ENCODE measurements at regions not wholly inside any gene's neighbourhood (a gene's known extent, or its start where the extent isn't known, plus 50 kb on each side); places are given as distances from the start of the nearest gene placed in this dataset.

DNA sequence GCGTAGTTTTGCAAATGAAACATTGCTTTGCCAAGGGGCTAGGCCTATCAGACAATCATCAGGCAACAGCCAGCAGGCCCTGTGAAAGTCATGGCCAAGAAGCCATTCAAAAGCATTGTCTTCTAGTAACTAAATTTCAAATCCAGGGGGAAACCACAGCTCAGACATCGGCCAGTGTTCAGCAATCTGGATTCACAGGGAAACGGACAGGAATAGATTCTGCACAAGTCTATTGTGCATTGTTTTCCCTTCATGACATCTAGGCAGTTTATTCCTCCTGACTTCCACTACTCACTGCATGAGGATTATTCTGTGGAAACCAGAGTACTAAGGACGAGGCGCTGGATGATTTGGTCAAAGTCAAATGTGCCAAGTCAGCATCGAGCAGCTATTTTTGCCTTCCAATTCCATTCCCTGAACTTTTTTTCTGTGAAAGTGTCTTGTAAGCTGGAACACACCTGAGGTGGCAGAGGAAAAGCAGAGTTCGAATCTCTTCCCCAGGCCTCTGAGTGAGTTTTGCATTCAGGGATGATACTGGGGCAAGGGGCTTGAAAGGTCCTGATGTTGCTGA is 75.4 kb downstream of the VCPKMT start:
- DNase-seq, result no peak

GRCh38 chr14:50041980-50042379 is 74.4 kb downstream of the VCPKMT start:
- DNase-seq, result no peak

DNA sequence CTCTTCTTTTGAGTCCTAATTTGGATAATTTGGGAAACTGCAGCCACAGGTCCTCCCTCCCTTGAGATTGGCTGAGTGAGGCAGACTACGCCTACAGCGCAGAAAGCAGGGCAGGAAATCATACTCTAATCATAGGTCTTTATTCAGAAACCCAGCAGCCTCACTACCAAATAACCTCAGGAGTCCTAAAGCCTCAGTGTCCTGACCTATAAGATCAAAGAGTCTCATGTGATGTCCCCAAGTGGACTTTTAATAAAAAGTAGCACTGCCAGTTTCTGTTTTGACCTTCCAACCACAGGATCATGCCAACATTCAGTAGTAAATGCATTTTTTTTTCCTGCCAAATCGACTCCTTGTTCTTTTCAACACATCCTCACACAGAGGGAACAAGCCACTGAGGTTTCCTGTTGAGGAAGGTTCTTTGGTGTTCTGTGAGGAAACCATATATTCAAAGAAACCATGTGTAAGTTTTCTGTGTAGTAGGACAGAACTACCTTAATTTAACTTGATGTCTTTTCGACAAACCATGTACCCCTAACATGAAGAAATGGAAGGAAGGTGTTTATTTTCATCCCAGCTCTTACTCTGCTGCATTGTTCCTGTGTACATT is 72.2 kb downstream of the VCPKMT start:
- no peak for DNase-seq

GRCh38 chr14:50045039-50045711 is 71.2 kb downstream of the VCPKMT start:
- peak; percentile 81 for DNase-seq

DNA sequence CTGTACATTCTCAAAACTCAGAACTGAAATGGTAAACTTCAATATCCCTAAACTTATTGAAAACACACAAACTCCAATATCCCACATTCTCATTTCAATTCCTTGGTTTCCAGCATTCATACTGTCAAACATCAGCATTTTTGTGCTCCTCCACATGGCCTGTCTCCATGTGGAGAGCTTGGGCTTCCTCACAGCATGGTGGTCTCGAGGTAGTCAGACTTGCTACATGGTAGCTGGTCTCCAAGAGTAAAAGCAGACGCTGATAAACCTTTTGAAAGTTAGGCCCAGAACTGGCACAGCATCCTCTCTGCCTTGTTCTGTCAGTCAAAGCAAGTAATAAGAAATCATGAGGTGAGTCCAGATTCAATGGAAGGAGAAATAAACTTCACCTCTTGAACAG is 70.5 kb downstream of the VCPKMT start:
- no peak for DNase-seq

- no peak for DNase-seq
These were observed 69.1 kb downstream of the VCPKMT start for GRCh38 chr14:50047274-50047676.

- DNase-seq, result no peak
These were observed 67.3 kb downstream of the VCPKMT start for GRCh38 chr14:50049093-50049492.

GRCh38 chr14:50049703-50050570 is 66.4 kb downstream of the VCPKMT start:
- DNase-seq, result no peak

GRCh38 chr14:50051106-50051505 is 65.3 kb downstream of the VCPKMT start:
- no peak for DNase-seq

- DNase-seq, result no peak
These were observed 64.7 kb downstream of the VCPKMT start for GRCh38 chr14:50051706-50052105.

GRCh38 chr14:50052517-50052916 is 63.9 kb downstream of the VCPKMT start:
- no peak for DNase-seq

DNA sequence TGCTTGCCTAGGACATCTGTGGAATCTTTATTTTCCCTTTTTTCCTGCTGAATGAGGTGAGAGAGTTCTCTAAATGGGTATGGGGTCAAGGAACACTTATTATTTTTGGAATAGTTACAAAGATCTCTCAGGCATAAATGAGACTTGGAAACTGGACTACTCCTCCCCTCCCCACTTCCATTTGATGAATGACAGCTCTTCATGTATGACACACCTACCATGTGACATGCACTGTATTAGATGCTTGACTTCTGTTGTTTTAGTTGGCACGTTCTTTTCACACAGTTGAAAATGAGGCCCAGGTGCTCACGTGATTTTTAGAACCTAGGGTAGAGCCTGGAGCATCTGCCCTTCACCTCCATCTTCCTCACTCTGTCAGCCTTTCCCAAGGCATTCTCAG is 62.4 kb downstream of the VCPKMT start:
- no peak for DNase-seq

DNA sequence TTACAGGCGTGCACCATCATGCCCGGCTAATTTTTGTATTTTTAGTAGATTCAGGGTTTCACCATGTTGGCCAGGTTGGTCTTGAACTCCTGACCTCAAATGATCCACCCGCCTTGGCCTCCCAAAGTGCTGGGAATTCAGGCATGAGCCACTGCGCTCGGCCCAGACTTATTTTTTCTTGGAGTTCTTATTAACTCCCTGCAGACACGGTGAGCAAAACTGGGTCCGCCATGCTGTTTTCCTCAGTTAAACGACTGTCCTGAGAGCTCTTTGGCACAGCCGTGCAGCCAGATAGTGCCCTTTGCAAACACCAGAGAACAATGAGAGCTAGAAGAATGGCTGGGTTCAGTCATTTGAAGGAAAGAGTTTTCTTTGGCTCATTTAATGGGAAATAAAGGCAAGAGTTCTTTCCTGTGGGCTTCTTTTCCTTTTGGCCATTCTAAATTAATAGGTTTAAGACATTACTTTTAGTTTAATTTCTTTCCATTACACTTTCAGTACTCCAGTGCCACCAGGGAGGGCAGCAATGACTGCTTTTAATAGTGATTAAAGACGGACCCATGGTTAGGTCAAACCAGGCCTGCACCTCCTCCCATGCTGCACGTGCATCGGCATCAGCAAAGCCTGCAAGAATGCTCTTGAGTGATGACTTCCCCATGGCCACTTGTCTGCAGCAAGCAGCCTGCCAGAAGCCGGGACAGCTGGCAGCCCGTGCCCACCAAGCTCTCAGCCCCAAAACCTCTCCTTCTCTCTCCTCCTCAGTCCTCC is 60.7 kb downstream of the VCPKMT start:
- no peak for DNase-seq

DNA sequence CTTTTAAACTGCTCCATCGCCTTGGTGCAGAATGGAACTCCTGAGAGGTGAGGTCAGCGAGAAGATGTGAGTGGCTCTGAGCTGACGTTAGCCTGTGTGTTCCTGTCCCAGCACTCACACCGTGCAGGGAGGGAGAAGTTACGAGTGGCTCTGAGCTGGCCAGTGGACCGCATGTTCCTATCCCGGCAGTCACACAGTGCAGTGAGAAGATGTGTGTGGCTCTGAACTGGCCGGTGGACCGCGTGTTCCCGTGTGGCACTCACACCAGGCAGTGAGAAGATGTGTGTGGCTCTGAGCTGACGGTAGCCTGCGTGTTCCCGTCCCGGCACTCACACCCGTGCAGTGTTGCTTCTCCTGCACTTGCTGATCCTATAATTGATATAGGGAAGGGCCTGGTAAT is 59.9 kb downstream of the VCPKMT start:
- no peak for DNase-seq

DNA sequence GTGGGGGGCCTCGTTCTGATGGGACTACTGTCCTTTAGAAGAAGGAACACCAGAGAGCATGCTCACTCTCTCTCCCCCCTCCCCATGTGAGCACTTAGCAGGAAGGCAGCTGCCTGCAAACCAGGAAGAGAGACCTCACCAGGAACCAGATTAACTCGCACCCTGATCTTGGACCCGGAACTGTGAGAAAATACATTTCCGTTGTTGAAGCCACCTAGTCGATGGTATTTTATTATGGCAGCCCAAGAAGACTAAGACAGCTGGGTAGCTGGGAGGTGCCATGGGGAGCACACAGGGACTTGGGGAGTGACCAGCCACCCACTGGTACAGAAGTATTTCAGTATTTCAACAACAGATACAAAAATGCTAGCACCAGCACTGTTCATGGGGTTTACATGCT is 59.0 kb downstream of the VCPKMT start:
- no peak for DNase-seq

GRCh38 chr14:50058113-50058512 is 58.3 kb downstream of the VCPKMT start:
- DNase-seq, result no peak

All from NCI-H226 (cell line).